Esophagus muscularis mucosa (tissue), 4 donors: ENCODE measurements at regions not wholly inside any gene's neighbourhood (a gene's known extent, or its start where the extent isn't known, plus 50 kb on each side); places are given as distances from the start of the nearest gene placed in this dataset.
"Not testable (repeated sequence)": the region's sequence is repeated elsewhere in the genome, so short reads cannot be mapped to it uniquely, and the experiment has no call there.

Experiments used
- DNase-seq: peaks from one replicate; pipeline ENCODE4 v3.0.0-alpha.2; 2017; ENCODE audit errors: extremely low spot score
- H3K27ac ChIP-seq, 4 donors: fragments of 200-600 bp; sonication (generic); replicated peaks in 1 of 4; 1 replicate in 3 of 4; 2 replicates in 1 of 4; pipeline ENCODE4 v1.5.1; 2016 to 2019; ENCODE audit warnings: mild to moderate bottlenecking in 1 of 4
- H3K27me3 ChIP-seq, 4 donors: fragments of 200-600 bp; sonication (generic); one replicate each; pipeline versions ENCODE4 v1.5.1 to v1.6.0; 2016 to 2019
- H3K36me3 ChIP-seq, 4 donors: fragments of 200-600 bp; sonication (generic); one replicate each; pipeline ENCODE4 v1.5.1; 2016 to 2019
- H3K4me1 ChIP-seq, 4 donors: fragments of 200-600 bp; sonication (generic); one replicate each; pipeline ENCODE4 v1.5.1; 2016 to 2019
- H3K4me3 ChIP-seq, 4 donors: fragments of 200-600 bp; sonication (generic); 1 replicate in 2 of 4; 2 replicates in 2 of 4; pipeline ENCODE4 v1.5.1; 2016 to 2019; ENCODE audit warnings: mild to moderate bottlenecking in 4 of 4, moderate library complexity in 1 of 4
- H3K9me3 ChIP-seq, 4 donors: fragments of 200-600 bp; sonication (generic); 1 replicate in 3 of 4; 2 replicates in 1 of 4; pipeline ENCODE4 v1.5.1; 2016 to 2019
- EP300 ChIP-seq: sonication (generic); formaldehyde crosslinking; IDR thresholded peaks from one replicate; pipeline ENCODE4 v1.6.1; 2017; ENCODE audit warnings: antibody characterized with exemption
- POLR2A ChIP-seq: fragments of 450-650 bp; IDR thresholded peaks from one replicate; pipeline ENCODE4 v1.6.1; 2017; ENCODE audit warnings: antibody characterized with exemption, moderate library complexity, mild to moderate bottlenecking, low read depth
- POLR2AphosphoS5 ChIP-seq, 2 donors: sonication (generic); formaldehyde crosslinking; IDR thresholded peaks; one replicate each; pipeline ENCODE4 v1.6.1; 2017; ENCODE audit warnings: antibody characterized with exemption in 2 of 2
- WGBS: methylation state at CpG from one replicate; pipeline ENCODE4 v1.1.5; 2018; 5-methylcytosine and 5-hydroxymethylcytosine counted together
- intact Hi-C: fragments of 100-400 bp; cut with DNase I; formaldehyde crosslinking; loops from one replicate; pipeline ENCODE4 v1.15.1; 2023
- TF ChIP-seq, protein P1 (sequence below), 3 experiments: fragments of 200-600 bp in 2 of 3; fragments of 450-650 bp in 1 of 3; sonication (generic) in 2 of 3; IDR thresholded peaks; one replicate each; pipeline ENCODE4 v1.5.1; 2017 to 2019; ENCODE audit warnings: antibody characterized with exemption in 3 of 3, mild to moderate bottlenecking in 2 of 3, moderate library complexity in 1 of 3

DNA sequence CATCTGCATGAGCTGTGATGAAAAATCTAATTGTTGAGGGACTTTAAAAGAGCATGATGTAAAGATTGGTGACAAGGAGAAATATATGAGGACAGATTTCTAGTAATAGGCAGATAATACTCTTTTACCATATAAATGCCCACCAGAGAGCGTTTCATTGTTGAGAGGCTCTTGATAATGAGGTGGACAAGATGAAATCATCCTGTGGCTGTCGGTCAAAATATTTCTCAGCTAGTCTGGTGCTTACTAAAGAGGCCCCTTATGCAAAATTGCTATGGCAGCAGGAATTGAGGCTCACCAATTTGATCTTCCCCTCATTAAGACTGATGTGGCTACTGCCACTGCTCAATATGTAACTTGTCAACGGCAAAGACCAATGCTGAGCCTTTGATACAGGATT, 225.0 kb upstream of the RASGRP1 start:
- TF ChIP-seq POLR2AphosphoS5 (IDR thresholded peaks at IDR 0.05): no peak
- no peak for TF ChIP-seq POLR2A
- TF ChIP-seq, protein P1, sequence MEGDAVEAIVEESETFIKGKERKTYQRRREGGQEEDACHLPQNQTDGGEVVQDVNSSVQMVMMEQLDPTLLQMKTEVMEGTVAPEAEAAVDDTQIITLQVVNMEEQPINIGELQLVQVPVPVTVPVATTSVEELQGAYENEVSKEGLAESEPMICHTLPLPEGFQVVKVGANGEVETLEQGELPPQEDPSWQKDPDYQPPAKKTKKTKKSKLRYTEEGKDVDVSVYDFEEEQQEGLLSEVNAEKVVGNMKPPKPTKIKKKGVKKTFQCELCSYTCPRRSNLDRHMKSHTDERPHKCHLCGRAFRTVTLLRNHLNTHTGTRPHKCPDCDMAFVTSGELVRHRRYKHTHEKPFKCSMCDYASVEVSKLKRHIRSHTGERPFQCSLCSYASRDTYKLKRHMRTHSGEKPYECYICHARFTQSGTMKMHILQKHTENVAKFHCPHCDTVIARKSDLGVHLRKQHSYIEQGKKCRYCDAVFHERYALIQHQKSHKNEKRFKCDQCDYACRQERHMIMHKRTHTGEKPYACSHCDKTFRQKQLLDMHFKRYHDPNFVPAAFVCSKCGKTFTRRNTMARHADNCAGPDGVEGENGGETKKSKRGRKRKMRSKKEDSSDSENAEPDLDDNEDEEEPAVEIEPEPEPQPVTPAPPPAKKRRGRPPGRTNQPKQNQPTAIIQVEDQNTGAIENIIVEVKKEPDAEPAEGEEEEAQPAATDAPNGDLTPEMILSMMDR (IDR thresholded peaks at IDR 0.05): no peak
- TF ChIP-seq EP300: no peak
- Histone ChIP-seq H3K27me3 (no peaks in the 10 kb centered on the region), H3K36me3 (no peaks in the 10 kb centered on the region), H3K9me3 (no peaks in the 10 kb centered on the region), H3K27ac (no peak overlapping the region), H3K4me3 (no peak overlapping the region), H3K4me1 (peaks cover 0 to 11% (median 10%) of the 10 kb centered on the region in 4 donors)
- intact Hi-C loops: no loop called here
- WGBS: 94% methylated on average over 3 of the region's 3 CpGs
- DNase-seq: no peak

DNA sequence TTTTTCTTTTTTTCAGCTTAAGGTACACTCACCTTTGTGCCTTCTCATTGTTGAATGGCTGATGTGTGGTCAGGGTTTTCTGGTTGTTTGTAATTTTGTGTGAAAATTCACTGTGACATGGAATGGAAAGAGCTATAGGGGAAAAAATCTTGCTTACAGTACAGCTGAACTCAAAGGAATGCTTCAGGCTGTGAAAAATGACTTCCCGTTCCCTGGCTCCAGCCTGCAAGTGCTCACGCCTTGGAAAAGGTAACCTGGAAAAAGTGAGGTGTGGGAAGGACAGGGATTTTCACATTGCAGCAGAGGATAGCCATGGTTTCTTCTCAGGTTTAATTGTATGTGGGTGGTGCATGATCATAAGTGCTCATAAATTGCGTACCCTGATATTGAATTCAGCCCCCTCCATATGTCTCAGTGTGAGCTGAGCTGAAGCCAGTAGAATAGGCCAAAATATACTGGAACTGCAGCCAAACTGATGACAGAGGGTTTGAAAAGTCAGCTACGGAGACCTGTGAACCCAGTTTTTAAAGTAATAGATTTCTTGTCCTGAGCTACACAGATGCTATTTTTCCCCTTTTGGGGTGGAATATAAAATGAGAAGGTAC, 228.7 kb upstream of the RASGRP1 start:
- no peak overlapping the region for H3K27ac ChIP-seq
- TF ChIP-seq POLR2AphosphoS5 (IDR thresholded peaks at IDR 0.05) (no peak), EP300 (no peak), POLR2A (no peak)
- TF ChIP-seq, protein P1 (IDR thresholded peaks at IDR 0.05): no peak
- no peaks in the 10 kb centered on the region for H3K27me3 ChIP-seq
- WGBS: 26% methylated on average over 4 of the region's 4 CpGs
- no peak overlapping the region for H3K4me3 ChIP-seq
- no peaks in the 10 kb centered on the region for H3K36me3 ChIP-seq
- no peaks in the 10 kb centered on the region for H3K9me3 ChIP-seq
- no peak for DNase-seq
- H3K4me1 ChIP-seq: peaks cover 0 to 11% (median 10%) of the 10 kb centered on the region in 4 donors
- intact Hi-C loops: no loop called here

DNA sequence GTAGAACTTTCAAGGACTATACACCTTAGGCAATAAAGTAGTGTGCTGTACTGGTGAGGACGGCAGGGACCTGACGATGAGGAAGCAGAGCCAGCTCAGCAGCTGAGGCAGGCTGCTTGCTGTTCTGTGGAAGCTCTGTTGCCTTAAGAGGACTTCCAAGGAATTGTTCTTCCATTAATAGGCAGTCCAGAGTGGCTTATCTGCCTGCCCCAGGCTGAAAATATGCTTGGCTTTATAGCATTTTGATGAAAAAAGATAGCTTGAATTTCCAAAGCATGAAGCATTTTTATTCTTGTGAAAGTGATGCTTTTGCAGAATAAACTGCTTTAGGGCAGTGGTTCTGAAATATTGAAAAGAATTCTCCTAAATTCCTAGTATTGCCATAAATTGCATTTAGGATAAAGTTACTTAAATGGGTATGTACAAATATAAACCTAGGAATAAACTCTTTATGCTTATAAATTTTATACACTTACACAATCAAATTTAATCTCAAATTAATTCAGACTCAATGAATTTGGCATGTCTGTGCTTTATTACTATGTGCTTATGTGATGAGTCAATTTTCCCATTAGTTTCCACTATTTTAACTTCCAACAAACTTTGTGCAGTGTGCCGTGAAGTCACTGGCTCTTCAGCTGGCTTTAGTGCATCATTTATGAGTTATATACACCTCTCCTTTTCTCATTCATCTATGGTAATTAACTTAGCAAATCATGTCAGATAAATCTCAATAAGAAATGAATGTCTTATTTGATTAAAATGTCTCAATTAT, 231.0 kb upstream of the RASGRP1 start:
- Histone ChIP-seq H3K36me3 (no peaks in the 10 kb centered on the region), H3K9me3 (no peaks in the 10 kb centered on the region), H3K4me1 (peaks cover 0 to 11% (median 10%) of the 10 kb centered on the region in 4 donors), H3K4me3 (no peak overlapping the region), H3K27ac (no peak overlapping the region), H3K27me3 (no peaks in the 10 kb centered on the region)
- TF ChIP-seq POLR2A (no peak), EP300 (no peak), POLR2AphosphoS5 (IDR thresholded peaks at IDR 0.05) (no peak)
- TF ChIP-seq, protein P1 (IDR thresholded peaks at IDR 0.05): no peak
- 64% methylated on average over 3 of the region's 3 CpGs for WGBS
- intact Hi-C loops: no loop called here
- DNase-seq: no peak

DNA sequence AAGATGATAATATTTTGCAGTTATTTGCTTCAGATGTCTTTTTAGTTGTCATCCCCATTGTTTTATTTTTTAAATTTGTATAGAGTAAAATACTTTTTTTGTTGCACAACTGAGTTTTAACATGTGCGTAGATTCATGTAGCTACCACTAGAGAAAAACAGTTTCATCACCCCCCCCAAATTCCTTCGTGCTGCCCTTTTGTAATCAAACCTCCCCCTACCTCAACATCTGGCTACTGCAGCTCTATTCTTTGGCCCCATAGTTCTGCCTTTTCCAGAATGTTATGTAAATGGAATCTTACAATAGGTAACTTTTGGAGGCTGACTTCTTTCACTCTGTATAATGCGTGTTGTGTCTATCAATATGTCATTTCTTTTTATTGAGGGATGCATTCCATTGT, 232.0 kb upstream of the RASGRP1 start:
- H3K27ac ChIP-seq: no peak overlapping the region
- no peak for DNase-seq
- no peak for TF ChIP-seq POLR2AphosphoS5 (IDR thresholded peaks at IDR 0.05)
- TF ChIP-seq, protein P1 (IDR thresholded peaks at IDR 0.05): no peak
- no peak for TF ChIP-seq POLR2A
- no peak for TF ChIP-seq EP300
- 87% methylated on average over 3 of the region's 3 CpGs for WGBS
- no peaks in the 10 kb centered on the region for H3K9me3 ChIP-seq
- no peaks in the 10 kb centered on the region for H3K27me3 ChIP-seq
- H3K4me1 ChIP-seq: peaks cover 0 to 11% (median 10%) of the 10 kb centered on the region in 4 donors
- no peaks in the 10 kb centered on the region for H3K36me3 ChIP-seq
- H3K4me3 ChIP-seq: no peak overlapping the region
- intact Hi-C loops: no loop called here

DNA sequence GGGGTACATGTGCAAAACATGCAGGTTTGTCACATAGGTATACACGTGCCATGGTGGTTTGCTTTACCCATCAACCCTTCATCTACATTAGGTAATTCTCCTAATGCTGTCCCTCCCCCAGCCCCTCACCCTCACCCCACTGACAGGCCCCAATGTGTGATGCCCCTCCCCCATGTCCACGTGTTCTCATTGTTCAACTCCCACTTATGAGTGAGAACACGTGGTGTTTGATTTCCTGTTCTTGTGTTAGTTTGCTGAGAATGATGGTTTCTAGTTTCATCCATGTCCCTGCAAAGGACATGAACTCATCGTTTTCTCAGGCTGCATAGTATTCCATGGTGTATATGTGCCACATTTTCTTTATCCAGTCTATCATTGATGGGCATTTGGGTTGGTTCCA, 232.9 kb upstream of the RASGRP1 start:
- H3K4me3 ChIP-seq, DNase-seq, H3K27me3 ChIP-seq, H3K9me3 ChIP-seq, H3K36me3 ChIP-seq, H3K27ac ChIP-seq, intact Hi-C loops: not testable (repeated sequence)
- peaks cover 0 to 11% (median 10%) of the 10 kb centered on the region in 4 donors for H3K4me1 ChIP-seq
- 79% methylated on average over 4 of the region's 4 CpGs for WGBS

DNA sequence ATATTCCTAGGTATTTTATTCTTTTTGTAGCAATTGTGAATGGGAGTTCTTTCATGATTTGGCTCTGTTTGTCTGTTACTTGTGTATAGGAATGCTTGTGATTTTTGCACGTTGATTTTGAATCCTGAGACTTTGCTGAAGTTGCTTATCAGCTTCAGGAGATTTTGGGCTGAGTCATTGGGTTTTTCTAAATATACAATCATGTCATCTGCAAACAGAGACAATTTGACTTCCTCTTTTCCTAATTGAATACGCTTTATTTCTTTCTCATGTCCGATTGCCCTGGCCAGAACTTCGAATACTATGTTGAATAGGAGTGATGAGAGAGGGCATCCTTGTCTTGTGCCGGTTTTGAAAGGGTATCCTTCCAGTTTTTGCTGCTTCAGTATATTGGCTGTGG, 234.6 kb upstream of the RASGRP1 start:
- H3K27me3 ChIP-seq, H3K9me3 ChIP-seq, H3K4me3 ChIP-seq, H3K36me3 ChIP-seq, DNase-seq, H3K4me1 ChIP-seq, intact Hi-C loops, H3K27ac ChIP-seq: not testable (repeated sequence)
- 94% methylated on average over 5 of the region's 5 CpGs for WGBS
